Right ventricle myocardium inferior (tissue), 1 donor: ENCODE measurements at regions not wholly inside any gene's neighbourhood (a gene's known extent, or its start where the extent isn't known, plus 50 kb on each side); places are given as distances from the start of the nearest gene placed in this dataset.
A peak's percentile ranks its signal among the peaks of the same experiment; 100 is the strongest.
"Not testable (repeated sequence)": the region's sequence is repeated elsewhere in the genome, so short reads cannot be mapped to it uniquely, and the experiment has no call there.

ENCODE experiments used
- ATAC-seq: fragments of 200-7000 bp; cut with Tn5 transposase; one replicate; pipeline ENCODE4 v1.9.1; 2020; ENCODE audit warnings: mild to moderate bottlenecking, moderate library complexity
- DNase-seq: peaks from one replicate; pipeline ENCODE4 v3.0.0; 2021; ENCODE audit errors: missing footprints
- intact Hi-C: fragments of 100-400 bp; cut with DNase I; formaldehyde crosslinking; loops from one replicate; pipeline ENCODE4 v1.11.0; 2022
- donor health status: DM: no; HTN: yes; CAD: no; lungs with severe emphysema.

- ATAC-seq, result no peak
- intact Hi-C loops, result no loop called here
- no peak for DNase-seq
These were observed 272.8 kb upstream of the POU1F1 start for GRCh38 chr3:87549208-87549607.

- ATAC-seq (no peak), DNase-seq (no peak)
These were observed 271.9 kb upstream of the POU1F1 start for GRCh38 chr3:87548271-87548670.

GRCh38 chr3:87546216-87546615 is 269.8 kb upstream of the POU1F1 start:
- intact Hi-C loops, result no loop called here
- DNase-seq (no peak), ATAC-seq (no peak)

More at GRCh38 chr3:87548271-87548670, 271.9 kb upstream of the POU1F1 start:
- intact Hi-C loops, result no loop called here

GRCh38 chr3:87543408-87543807 is 267.0 kb upstream of the POU1F1 start:
- DNase-seq, ATAC-seq, intact Hi-C loops: not testable (repeated sequence)

GRCh38 chr3:87541723-87542122 is 265.3 kb upstream of the POU1F1 start:
- intact Hi-C loops, result no loop called here
- DNase-seq, result no peak
- ATAC-seq, result no peak

- DNase-seq, ATAC-seq, intact Hi-C loops: not testable (repeated sequence)
These were observed 262.3 kb upstream of the POU1F1 start for GRCh38 chr3:87538722-87539121.

GRCh38 chr3:87509401-87509800 is 233.0 kb upstream of the POU1F1 start:
- no peak for ATAC-seq
- peak; percentile 26 for DNase-seq
- intact Hi-C loops, result no loop called here

GRCh38 chr3:87508921-87509320 is 232.5 kb upstream of the POU1F1 start:
- ATAC-seq (no peak), DNase-seq (no peak)
- intact Hi-C loops, result no loop called here

- DNase-seq (no peak), ATAC-seq (no peak)
- intact Hi-C loops, result no loop called here
These were observed 231.4 kb upstream of the POU1F1 start for GRCh38 chr3:87507753-87508152.

- DNase-seq (no peak), ATAC-seq (no peak)
- intact Hi-C loops, result no loop called here
These were observed 227.6 kb upstream of the POU1F1 start for GRCh38 chr3:87503900-87504498.

GRCh38 chr3:87501076-87501475 is 224.7 kb upstream of the POU1F1 start:
- DNase-seq (no peak), ATAC-seq (no peak)
- intact Hi-C loops, result no loop called here

GRCh38 chr3:87498358-87499080 is 222.1 kb upstream of the POU1F1 start:
- no peak for ATAC-seq
- no peak for DNase-seq
- intact Hi-C loops, result no loop called here

- ATAC-seq, result no peak
- intact Hi-C loops, result no loop called here
These were observed 219.6 kb upstream of the POU1F1 start for GRCh38 chr3:87495938-87496337.

GRCh38 chr3:87494264-87494663 is 217.9 kb upstream of the POU1F1 start:
- ATAC-seq (no peak), DNase-seq (no peak)
- intact Hi-C loops, result no loop called here

More at GRCh38 chr3:87495938-87496337, 219.6 kb upstream of the POU1F1 start:
- no peak for DNase-seq

GRCh38 chr3:87491843-87492242 is 215.5 kb upstream of the POU1F1 start:
- ATAC-seq, result no peak
- no peak for DNase-seq
- intact Hi-C loops, result no loop called here

GRCh38 chr3:87489892-87490291 is 213.5 kb upstream of the POU1F1 start:
- ATAC-seq (no peak), DNase-seq (no peak)
- intact Hi-C loops, result no loop called here

- ATAC-seq (no peak), DNase-seq (no peak)
- intact Hi-C loops, result no loop called here
These were observed 212.4 kb upstream of the POU1F1 start for GRCh38 chr3:87488765-87489164.

- DNase-seq, ATAC-seq, intact Hi-C loops: not testable (repeated sequence)
These were observed 210.3 kb upstream of the POU1F1 start for GRCh38 chr3:87486635-87487034.

- ATAC-seq (no peak), DNase-seq (no peak)
- intact Hi-C loops, result no loop called here
These were observed 209.7 kb upstream of the POU1F1 start for GRCh38 chr3:87486115-87486514.

GRCh38 chr3:87478716-87479115 is 202.3 kb upstream of the POU1F1 start:
- intact Hi-C loops, result no loop called here
- ATAC-seq, result no peak
- DNase-seq, result no peak

GRCh38 chr3:87473944-87474343 is 197.6 kb upstream of the POU1F1 start:
- no peak for DNase-seq
- intact Hi-C loops, result no loop called here
- ATAC-seq, result no peak
